Endothelial cell of umbilical vein (primary cell): ENCODE measurements at regions not wholly inside any gene's neighbourhood (a gene's known extent, or its start where the extent isn't known, plus 50 kb on each side); places are given as distances from the start of the nearest gene placed in this dataset.
A peak's percentile ranks its signal among the peaks of the same experiment; 100 is the strongest.

Experiments used
- BruUV-seq: library from RNA; stranded (reverse); fragments of 400-500 nt; replicated peaks from 2 replicates; lab custom pipeline; 2021; lab: Mats Ljungman, UMichigan
- CTCF ChIA-PET: fragments of 300-600, 350-600 bp; sonication (Branson Sonifier 250); formaldehyde crosslinking; loops from one replicate; lab custom pipeline; 2021; ENCODE audit warnings: antibody characterized with exemption, inconsistent platforms; lab: Charles Lee
- POLR2A ChIA-PET: fragments of 300-600, 350-600 bp; sonication (Branson Sonifier 250); formaldehyde crosslinking; loops from one replicate; lab custom pipeline; 2021; ENCODE audit warnings: antibody characterized with exemption, inconsistent platforms; lab: Charles Lee
- DNase-seq: peaks from one replicate; pipeline ENCODE4 v3.0.0-alpha.2; 2011; ENCODE audit warnings: low read depth, low spot score
- FAIRE-seq: peaks from 2 replicates; lab custom pipeline; 2011; peaks lifted over from hg19 to GRCh38; lab: Jason Lieb, UNC
- H2AFZ ChIP-seq: 2 replicates; pipeline ENCODE4 v1.6.0; 2012; ENCODE audit warnings: low read depth, low read length, control low read depth, inconsistent platforms
- H3K27ac ChIP-seq: 2 replicates; pipeline ENCODE4 v1.5.1; 2011; ENCODE audit warnings: low read depth, mild to moderate bottlenecking, control low read depth, low read length, moderate library complexity; ENCODE audit not compliant: insufficient read depth
- H3K27me3 ChIP-seq, 2 experiments: 2 replicates each; pipeline versions ENCODE4 v1.6.0 to v1.6.1; 2011; ENCODE audit warnings: low read length in 2 of 2, mixed read lengths in 1 of 2; ENCODE audit not compliant: control insufficient read depth in 2 of 2, insufficient read depth in 2 of 2
- H3K36me3 ChIP-seq, 2 experiments: 2 replicates in 1 of 2; 3 replicates in 1 of 2; pipeline ENCODE4 v1.5.1; 2011; ENCODE audit warnings: low read length in 2 of 2, mild to moderate bottlenecking in 1 of 2, moderate library complexity in 1 of 2; ENCODE audit not compliant: control insufficient read depth in 2 of 2, insufficient read depth in 2 of 2; ENCODE audit errors: extremely low read depth in 1 of 2
- H3K4me1 ChIP-seq: 3 replicates; pipeline ENCODE4 v1.5.1; 2011; ENCODE audit warnings: mild to moderate bottlenecking, low read length; ENCODE audit not compliant: control insufficient read depth, insufficient read depth; ENCODE audit errors: extremely low read depth
- H3K4me2 ChIP-seq: 2 replicates; pipeline ENCODE4 v1.6.1; 2011; ENCODE audit warnings: low read length, control low read depth, mixed read lengths; ENCODE audit not compliant: insufficient read depth
- H3K4me3 ChIP-seq, 3 experiments: fragments of 200-600 bp in 1 of 3; sonication (generic), shearing (Covaris generic) in 1 of 3; replicated peaks in 1 of 3; 2 replicates each; pipeline ENCODE4 v1.5.1; 2011 to 2016; ENCODE audit warnings: control low read depth in 3 of 3, low read length in 3 of 3, mild to moderate bottlenecking in 2 of 3, inconsistent platforms in 1 of 3, low read depth in 1 of 3, moderate library complexity in 1 of 3; ENCODE audit not compliant: insufficient read depth in 1 of 3
- H3K79me2 ChIP-seq: 2 replicates; pipeline ENCODE4 v1.6.0; 2012; ENCODE audit warnings: low read length, inconsistent platforms; ENCODE audit not compliant: control insufficient read depth, insufficient read depth
- H3K9ac ChIP-seq: replicated peaks from 2 replicates; pipeline ENCODE3; 2011; ENCODE audit warnings: low read length, control low read depth; ENCODE audit not compliant: insufficient read depth; ENCODE audit errors: extremely low read depth
- H3K9me1 ChIP-seq: replicated peaks from 3 replicates; pipeline ENCODE4 v1.6.0; 2011; ENCODE audit warnings: mild to moderate bottlenecking, low read length; ENCODE audit not compliant: control insufficient read depth, insufficient read depth; ENCODE audit errors: extremely low read depth
- H3K9me3 ChIP-seq: replicated peaks from 2 replicates; pipeline ENCODE4 v1.5.1; 2012; ENCODE audit warnings: low read length, inconsistent platforms; ENCODE audit not compliant: control insufficient read depth, insufficient read depth
- H4K20me1 ChIP-seq: replicated peaks from 2 replicates; pipeline ENCODE3; 2011; ENCODE audit warnings: mild to moderate bottlenecking, low read length; ENCODE audit not compliant: control insufficient read depth, insufficient read depth; ENCODE audit errors: extremely low read depth
- EZH2 ChIP-seq: IDR thresholded peaks from 2 replicates; pipeline ENCODE4 v1.6.1; 2012; ENCODE audit warnings: borderline replicate concordance, low read depth, mild to moderate bottlenecking, moderate library complexity, low read length, inconsistent platforms; ENCODE audit not compliant: severe bottlenecking
- FOS ChIP-seq: IDR thresholded peaks from 2 replicates; pipeline ENCODE4 v1.6.1; 2011; ENCODE audit warnings: mild to moderate bottlenecking, low read length, moderate library complexity, borderline replicate concordance; ENCODE audit not compliant: insufficient read depth
- GATA2 ChIP-seq: IDR thresholded peaks from 2 replicates; pipeline ENCODE4 v1.7.0; 2011; ENCODE audit warnings: low read depth, mild to moderate bottlenecking, moderate library complexity, mixed read lengths, low read length; ENCODE audit not compliant: insufficient read length, insufficient read depth
- JUN ChIP-seq: IDR thresholded peaks from 2 replicates; pipeline ENCODE4 v1.6.1; 2011; ENCODE audit warnings: borderline replicate concordance, low read depth; ENCODE audit not compliant: insufficient read length, insufficient read depth
- MAX ChIP-seq: IDR thresholded peaks from 2 replicates; pipeline ENCODE4 v1.6.1; 2011; ENCODE audit not compliant: insufficient read depth, insufficient read length
- MYC ChIP-seq: IDR thresholded peaks from one replicate; pipeline ENCODE4 v1.6.1; 2011; ENCODE audit warnings: mild to moderate bottlenecking, low read depth, low read length
- POLR2A ChIP-seq: IDR thresholded peaks from 2 replicates; pipeline ENCODE4 v1.6.1; 2012; ENCODE audit warnings: low read depth, mild to moderate bottlenecking, control low read depth, low read length
- POLR2AphosphoS5 ChIP-seq: IDR thresholded peaks from 2 replicates; pipeline ENCODE4 v1.6.1; 2012; ENCODE audit warnings: low read depth, mild to moderate bottlenecking, control low read depth, low read length, moderate library complexity; ENCODE audit not compliant: insufficient read depth
- dilution Hi-C: fragments of 300-500 bp; cut with MboI; formaldehyde crosslinking; loops from one replicate; pipeline ENCODE4 v1.15.0; 2019; ENCODE audit warnings: low sequenced_read_pairs; ENCODE audit not compliant: extremely low pct_ligation_motif_present
- intact Hi-C: fragments of 100-400 bp; cut with micrococcal nuclease; formaldehyde crosslinking; loops from one replicate; pipeline ENCODE4 v1.10.0; 2022

- POLR2A ChIA-PET, result no interaction called here
- no peaks in the 10 kb centered on the region for H3K9me1 ChIP-seq
- no peaks in the 10 kb centered on the region for H3K79me2 ChIP-seq
- no peaks in the 10 kb centered on the region for H3K27me3 ChIP-seq
- intact Hi-C loops, result no loop called here
- H3K4me2 ChIP-seq, result no peak overlapping the region
- no TSS peak for BruUV-seq
- no peak overlapping the region for H3K4me3 ChIP-seq
- H3K9ac ChIP-seq, result no peak overlapping the region
- DNase-seq, result no peak
- TF ChIP-seq FOS (no peak), JUN (no peak), EZH2 (no peak), POLR2A (no peak), GATA2 (no peak), MYC (no peak), POLR2AphosphoS5 (no peak)
- no peak overlapping the region for H2AFZ ChIP-seq
- H4K20me1 ChIP-seq, result no peaks in the 10 kb centered on the region
- no peaks in the 10 kb centered on the region for H3K9me3 ChIP-seq
- no peak overlapping the region for H3K27ac ChIP-seq
- no peaks in the 10 kb centered on the region for H3K36me3 ChIP-seq
- dilution Hi-C loops, result no loop called here
- no peak for FAIRE-seq
- H3K4me1 ChIP-seq, result no peaks in the 10 kb centered on the region
- CTCF ChIA-PET, result no interaction called here
Observed at GRCh38 chr16:64363039-64363438, 758.8 kb downstream of the CDH11 start.

- Histone ChIP-seq H3K4me2 (no peak overlapping the region), H3K27me3 (no peaks in the 10 kb centered on the region), H3K27ac (no peak overlapping the region), H3K9me1 (no peaks in the 10 kb centered on the region), H3K9me3 (no peaks in the 10 kb centered on the region), H3K4me1 (no peaks in the 10 kb centered on the region), H3K36me3 (no peaks in the 10 kb centered on the region), H2AFZ (no peak overlapping the region), H3K4me3 (no peak overlapping the region), H4K20me1 (no peaks in the 10 kb centered on the region), H3K79me2 (no peaks in the 10 kb centered on the region), H3K9ac (no peak overlapping the region)
- dilution Hi-C loops, result no loop called here
- no TSS peak for BruUV-seq
- ChIA-PET POLR2A (no interaction called here), CTCF (no interaction called here)
- TF ChIP-seq FOS, result peak; percentile 22
- no peak for TF ChIP-seq MAX
- TF ChIP-seq MYC, result no peak
- no peak for TF ChIP-seq POLR2A
- TF ChIP-seq JUN, result no peak
- DNase-seq (peak; percentile 10), FAIRE-seq (no peak)
- intact Hi-C loops, result no loop called here
Observed at GRCh38 chr16:64362193-64362592, 759.7 kb downstream of the CDH11 start.
